Activated gamma-delta T cell treated with anti-CD3 and anti-CD28 coated beads, Interleukin-2, amount 50 U/mL, for 16 hours (primary cell): ENCODE measurements at regions not wholly inside any gene's neighbourhood (a gene's known extent, or its start where the extent isn't known, plus 50 kb on each side); places are given as distances from the start of the nearest gene placed in this dataset.

Source experiments
- DNase-seq: peaks from one replicate; pipeline ENCODE4 v3.0.0-alpha.2; 2020; ENCODE audit warnings: low read depth

DNA sequence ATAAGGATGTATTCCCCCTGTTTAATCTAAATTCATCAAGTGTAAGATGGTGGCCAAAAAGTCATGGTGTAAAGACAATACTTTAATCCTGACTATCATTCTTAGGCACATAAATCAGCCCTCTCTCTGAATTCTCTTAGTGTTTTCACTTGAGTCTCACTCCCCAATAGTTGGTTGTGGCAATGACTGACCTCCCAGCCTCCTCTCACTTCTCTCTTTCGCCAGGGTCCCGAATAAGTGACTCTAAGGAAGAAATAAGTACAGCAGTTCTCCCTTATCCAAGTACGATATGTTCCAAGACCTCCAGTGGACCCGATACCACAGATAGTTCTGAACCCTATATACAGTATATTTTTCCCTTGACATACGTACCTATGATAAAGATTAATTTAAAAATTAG lies 335.3 kb downstream of the MAF start:
- no peak for DNase-seq

DNA sequence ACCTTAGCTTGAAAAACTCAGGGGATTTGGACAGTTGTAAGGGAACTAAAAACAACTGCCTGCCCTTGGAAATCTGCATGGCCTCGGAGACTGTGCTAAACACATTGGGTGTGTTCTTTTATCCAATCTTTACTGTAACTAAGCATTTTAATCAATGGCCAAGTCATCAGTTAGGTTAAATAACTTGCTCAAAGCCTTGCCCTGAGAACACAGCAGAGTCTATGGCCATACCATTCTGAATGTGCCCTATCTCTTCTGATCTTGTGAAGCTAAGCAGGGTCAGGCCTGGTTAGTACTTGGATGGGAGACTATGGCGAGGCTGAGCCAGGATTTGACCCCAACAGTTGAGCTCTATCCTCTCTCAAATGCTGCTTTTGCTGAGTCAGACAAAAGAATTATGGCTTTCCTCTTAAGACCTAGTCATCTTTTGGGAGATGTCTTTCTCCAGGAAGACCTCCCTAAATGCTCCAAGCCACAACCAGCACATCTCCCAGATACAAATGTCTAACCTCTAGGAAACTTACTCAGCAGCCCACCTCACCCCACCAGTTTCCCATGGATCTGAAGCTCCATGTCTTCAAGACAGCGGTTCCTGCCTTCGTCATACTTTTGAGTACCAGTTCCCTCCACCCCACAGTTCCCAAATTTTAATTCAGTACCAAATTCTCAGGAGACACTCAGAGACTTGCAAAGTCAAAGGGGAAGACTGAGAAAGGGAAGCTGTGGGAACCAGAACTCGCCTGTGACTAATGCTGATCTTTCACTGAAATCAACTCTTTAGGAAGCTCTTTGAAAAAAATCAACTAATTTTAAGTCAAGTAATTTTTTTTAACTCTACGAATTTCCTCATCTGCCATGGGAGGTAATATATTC lies 336.1 kb downstream of the MAF start:
- DNase-seq, result no peak

DNA sequence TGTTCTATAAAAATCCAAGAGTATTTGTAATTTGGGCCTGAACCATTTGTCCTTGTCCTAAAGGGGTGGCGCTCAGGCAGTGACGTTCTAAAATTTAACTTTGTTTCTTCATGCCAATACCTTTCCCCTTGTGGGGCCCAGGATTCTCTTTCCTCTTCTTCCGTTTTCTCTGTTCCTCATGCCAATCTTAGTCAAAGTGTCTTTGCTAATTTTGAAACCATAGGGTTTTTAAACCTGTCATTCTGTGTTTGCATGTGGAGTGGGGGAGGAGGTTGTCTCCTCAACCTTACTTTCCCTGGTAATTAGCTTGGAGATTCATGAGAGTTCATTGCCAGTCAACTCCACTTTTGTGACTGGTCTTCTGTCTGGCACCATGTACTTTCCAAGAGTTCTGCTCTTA lies 337.1 kb downstream of the MAF start:
- DNase-seq, result no peak
